ENCODE measurements at regions not wholly inside any gene's neighbourhood (a gene's known extent, or its start where the extent isn't known, plus 50 kb on each side); places are given as distances from the start of the nearest gene placed in this dataset.

GRCh38 chr5:19058216-19058615 is 929.8 kb downstream of the CDH18 start:
- TF ChIP-seq CTCF (tag by site-specific recombination; IDR thresholded peaks at IDR 0.05): no peak
- TF ChIP-seq ZBTB21 (tag by site-specific recombination; IDR thresholded peaks at IDR 0.05): no peak
- no peak for TF ChIP-seq ZNF18 (tag by site-specific recombination; IDR thresholded peaks at IDR 0.05)
- no peak for TF ChIP-seq ZNF169 (tag by site-specific recombination; IDR thresholded peaks at IDR 0.05)
- TF ChIP-seq ZNF670 (tag by site-specific recombination; IDR thresholded peaks at IDR 0.05; ENCODE audit: low read depth): no peak
- no peak for TF ChIP-seq ZNF785 (tag by site-specific recombination; IDR thresholded peaks at IDR 0.05)
- no peak for TF ChIP-seq ZNF501 (tag by site-specific recombination; IDR thresholded peaks at IDR 0.05)
- TF ChIP-seq SP7 (tag by site-specific recombination; IDR thresholded peaks at IDR 0.05): no peak
- TF ChIP-seq KLF9 (tag by site-specific recombination; IDR thresholded peaks at IDR 0.05; ENCODE audit: low read depth): no peak
- no peak for TF ChIP-seq ZBTB49 (tag by site-specific recombination; IDR thresholded peaks at IDR 0.05; ENCODE audit: low read depth)
- no peak for TF ChIP-seq HOXA7 (CRISPR knock-in tag; IDR thresholded peaks at IDR 0.05; ENCODE audit: borderline replicate concordance)
- TF ChIP-seq ZNF416 (tag by site-specific recombination; IDR thresholded peaks at IDR 0.05): no peak
- no peak for TF ChIP-seq KLF7 (tag by site-specific recombination; IDR thresholded peaks at IDR 0.05; ENCODE audit: borderline replicate concordance)
- no peak for TF ChIP-seq ZNF830 (tag by site-specific recombination; IDR thresholded peaks at IDR 0.05; ENCODE audit: low read depth)

Data from HEK293 (cell line).